Activated CD8-positive, alpha-beta memory T cell treated with anti-CD3 and anti-CD28 coated beads for 48 hours (primary cell): ENCODE measurements at regions not wholly inside any gene's neighbourhood (a gene's known extent, or its start where the extent isn't known, plus 50 kb on each side); places are given as distances from the start of the nearest gene placed in this dataset.
"Not testable (repeated sequence)": the region's sequence is repeated elsewhere in the genome, so short reads cannot be mapped to it uniquely, and the experiment has no call there.

Experiments used
- DNase-seq, 3 experiments: peaks; one replicate each; pipeline ENCODE4 v3.0.0-alpha.2; 2020; ENCODE audit warnings: low read depth in 2 of 3, low spot score in 2 of 3

GRCh38 chr6:91994787-91995186 is 1407.9 kb upstream of the MAP3K7 start:
- no peak for DNase-seq

GRCh38 chr6:91982559-91982958 is 1395.7 kb upstream of the MAP3K7 start:
- DNase-seq = no peak

GRCh38 chr6:91976797-91977196 is 1389.9 kb upstream of the MAP3K7 start:
- no peak for DNase-seq

- no peak for DNase-seq
Observed at GRCh38 chr6:91970700-91971099, 1383.8 kb upstream of the MAP3K7 start.

- no peak for DNase-seq
Observed at GRCh38 chr6:91965872-91966271, 1379.0 kb upstream of the MAP3K7 start.

DNA sequence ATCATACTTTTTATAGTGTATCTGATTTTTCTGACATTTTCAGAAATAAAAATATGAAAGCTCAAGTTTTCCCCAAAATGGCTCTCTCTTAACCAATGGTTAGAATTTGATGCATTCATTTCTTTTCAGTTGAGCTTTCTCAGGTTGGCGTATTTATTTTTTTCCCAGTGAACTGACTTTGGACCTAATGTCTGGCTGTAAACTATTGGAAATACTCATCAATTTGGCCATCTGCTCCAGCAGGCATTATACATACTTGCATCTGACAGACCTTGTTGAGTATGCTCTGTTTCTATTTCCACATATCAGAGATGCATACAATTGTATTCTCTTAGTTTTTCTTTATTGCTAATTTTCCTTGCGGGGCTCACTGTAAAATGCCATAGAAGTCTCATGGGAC is 1374.8 kb upstream of the MAP3K7 start:
- DNase-seq = no peak

DNA sequence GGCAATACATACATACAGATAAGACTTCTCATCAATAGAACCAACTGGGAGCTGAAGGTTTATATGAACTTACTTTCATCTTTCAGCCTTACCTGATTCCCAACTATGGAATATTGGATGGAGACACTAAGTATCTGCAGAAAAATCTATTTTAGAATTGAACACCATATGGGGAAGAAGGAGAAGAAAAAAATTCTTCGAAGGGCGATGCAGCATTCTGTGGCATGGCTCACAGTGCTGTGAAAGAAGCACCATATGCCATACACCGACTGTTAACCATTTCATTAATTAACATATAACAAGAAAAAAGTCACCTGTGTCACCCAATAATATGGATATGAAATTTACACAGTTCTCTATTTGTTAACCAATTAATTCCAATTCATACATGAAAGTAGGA is 1374.4 kb upstream of the MAP3K7 start:
- no peak for DNase-seq

- no peak for DNase-seq
Observed at GRCh38 chr6:91941838-91942237, 1355.0 kb upstream of the MAP3K7 start.

GRCh38 chr6:91940801-91941200 is 1353.9 kb upstream of the MAP3K7 start:
- DNase-seq = no peak

DNA sequence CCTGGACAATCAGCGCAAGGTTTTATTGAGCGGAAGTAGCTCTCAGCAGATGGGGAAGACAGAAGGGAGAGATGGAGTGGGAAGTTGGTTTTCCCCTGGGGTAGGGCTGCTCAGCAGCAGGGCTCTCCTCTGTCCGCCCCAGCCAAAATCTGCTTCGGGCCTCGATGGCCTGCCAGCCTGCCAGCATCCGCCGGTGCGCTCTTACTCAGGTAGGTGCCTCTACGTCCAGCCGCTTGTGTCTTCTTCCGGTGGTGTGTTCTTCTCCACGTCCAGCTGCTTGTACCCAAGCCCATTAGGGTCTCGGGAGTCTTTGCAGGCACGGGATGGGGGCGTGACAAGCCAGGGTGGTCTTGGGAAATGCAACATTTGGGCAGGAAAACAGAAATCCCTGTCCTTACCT is 1340.0 kb upstream of the MAP3K7 start:
- no peak for DNase-seq

GRCh38 chr6:91926361-91926760 is 1339.5 kb upstream of the MAP3K7 start:
- DNase-seq = no peak

DNA sequence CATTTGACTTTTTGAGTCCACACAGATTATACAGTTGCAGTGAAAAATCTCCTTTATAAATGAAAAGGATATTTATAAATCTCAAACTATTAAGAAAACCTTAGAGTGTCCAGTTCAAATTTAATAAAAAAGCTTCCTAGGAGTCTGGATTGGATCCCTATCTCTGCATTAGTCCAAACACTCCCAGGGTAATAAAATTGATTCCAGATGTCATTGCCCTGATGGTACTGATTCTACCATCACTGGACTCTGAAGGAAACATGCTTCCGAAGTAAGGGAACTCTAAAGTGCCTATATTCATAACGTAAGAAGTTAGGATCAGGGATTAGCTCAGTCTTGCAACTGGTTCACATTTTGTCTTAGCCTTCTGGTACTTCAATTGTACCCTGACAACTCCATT is 1325.1 kb upstream of the MAP3K7 start:
- DNase-seq = no peak

DNA sequence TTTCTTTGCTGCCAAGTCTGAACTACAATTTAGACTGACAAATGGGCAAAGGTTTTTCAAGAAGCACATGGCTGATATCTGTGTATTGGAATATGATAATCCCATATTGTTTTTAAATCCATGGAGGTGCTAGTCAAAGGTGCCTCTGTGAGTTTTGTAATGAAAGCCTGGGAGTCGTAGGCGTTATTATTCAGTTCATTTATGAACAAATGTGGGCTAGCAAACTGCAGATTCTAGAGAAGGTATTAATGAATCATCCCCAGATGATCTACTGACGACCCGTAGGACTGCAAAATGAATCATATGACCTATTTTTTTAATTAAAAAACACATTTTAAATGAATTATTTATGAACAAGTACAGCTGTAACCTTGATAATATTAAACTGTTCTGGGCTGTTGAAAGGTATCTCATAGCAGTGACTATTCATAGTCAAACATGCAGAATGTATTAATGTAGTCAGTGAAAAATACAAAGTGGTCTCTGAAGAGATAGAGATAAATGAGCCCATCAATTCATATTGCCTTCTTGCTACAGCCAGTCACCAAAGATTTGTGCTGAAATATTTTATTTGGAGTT is 1317.8 kb upstream of the MAP3K7 start:
- no peak for DNase-seq

- no peak for DNase-seq
Observed at GRCh38 chr6:91895599-91896285, 1308.9 kb upstream of the MAP3K7 start.

GRCh38 chr6:91886183-91886795 is 1299.4 kb upstream of the MAP3K7 start:
- DNase-seq = no peak

DNA sequence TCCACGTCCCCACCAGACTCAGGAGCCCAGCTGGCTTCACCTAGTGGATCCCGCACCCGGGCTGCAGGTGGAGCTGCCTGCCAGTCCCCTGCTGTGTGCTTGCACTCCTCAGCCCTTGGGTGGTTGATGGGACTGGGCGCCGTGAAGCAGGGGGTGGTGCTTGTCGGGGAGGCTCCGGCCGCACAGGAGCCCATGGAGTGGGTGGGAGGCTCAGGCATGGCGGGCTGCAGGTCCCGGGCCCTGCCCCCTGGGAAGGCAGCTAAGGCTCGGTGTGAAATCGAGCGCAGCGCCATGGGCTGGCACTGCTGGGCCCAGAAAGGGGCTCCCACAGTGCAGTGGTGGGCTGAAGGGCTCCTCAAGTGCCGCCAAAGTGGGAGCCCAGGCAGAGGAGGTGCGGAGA is 1294.9 kb upstream of the MAP3K7 start:
- not testable (repeated sequence) for DNase-seq

- no peak for DNase-seq
Observed at GRCh38 chr6:91879386-91879995, 1292.6 kb upstream of the MAP3K7 start.

DNA sequence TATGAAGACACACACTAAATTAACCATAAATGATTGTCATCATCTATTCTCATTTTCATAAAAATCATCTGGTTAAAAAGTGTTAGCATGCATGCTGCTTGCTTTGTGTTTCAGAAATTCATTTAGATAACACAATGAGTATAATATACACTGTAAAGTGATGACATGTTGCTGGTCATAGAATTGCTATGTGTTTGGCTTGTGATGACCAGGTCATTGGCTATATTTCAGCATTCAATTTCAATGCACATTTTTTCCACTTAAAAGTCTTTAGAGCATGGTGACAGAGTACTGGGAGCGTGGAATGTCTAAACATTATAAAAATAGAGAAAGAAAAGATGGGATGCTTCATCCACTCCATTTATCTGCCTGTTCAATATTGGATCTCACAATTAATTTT is 1291.1 kb upstream of the MAP3K7 start:
- DNase-seq = no peak

- no peak for DNase-seq
Observed at GRCh38 chr6:91874971-91875370, 1288.1 kb upstream of the MAP3K7 start.

DNA sequence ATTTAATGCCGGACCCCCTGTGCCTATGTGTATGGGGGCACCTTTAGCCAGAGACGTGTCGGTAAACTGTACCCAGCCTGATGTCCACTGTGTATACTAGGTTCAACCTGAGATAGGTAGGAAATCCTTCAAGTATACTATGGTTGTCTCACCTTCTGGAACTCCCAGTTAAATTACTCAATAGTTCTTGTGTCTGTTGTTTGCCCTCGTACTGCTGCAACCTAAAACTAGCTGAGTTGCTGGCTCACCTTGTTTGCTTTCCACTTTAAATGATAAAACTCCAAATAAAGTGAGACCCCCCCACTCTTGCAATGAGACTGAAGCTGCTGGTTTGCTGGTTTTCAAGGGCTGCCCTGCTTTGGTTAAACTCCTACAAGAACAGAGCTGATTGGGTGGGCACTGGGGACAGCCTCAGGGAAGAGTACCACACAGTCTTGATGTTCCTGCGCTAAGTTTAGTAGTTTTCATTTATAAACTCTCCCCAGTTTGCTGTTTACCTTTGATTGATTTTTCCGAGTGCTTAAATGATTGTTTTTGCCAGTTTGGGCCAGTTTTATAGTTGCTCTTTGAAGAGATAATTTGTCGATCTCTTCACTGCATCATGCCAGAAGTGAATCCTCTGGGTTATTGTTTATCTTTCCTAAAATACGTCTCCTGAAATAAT is 1281.8 kb upstream of the MAP3K7 start:
- no peak for DNase-seq

DNA sequence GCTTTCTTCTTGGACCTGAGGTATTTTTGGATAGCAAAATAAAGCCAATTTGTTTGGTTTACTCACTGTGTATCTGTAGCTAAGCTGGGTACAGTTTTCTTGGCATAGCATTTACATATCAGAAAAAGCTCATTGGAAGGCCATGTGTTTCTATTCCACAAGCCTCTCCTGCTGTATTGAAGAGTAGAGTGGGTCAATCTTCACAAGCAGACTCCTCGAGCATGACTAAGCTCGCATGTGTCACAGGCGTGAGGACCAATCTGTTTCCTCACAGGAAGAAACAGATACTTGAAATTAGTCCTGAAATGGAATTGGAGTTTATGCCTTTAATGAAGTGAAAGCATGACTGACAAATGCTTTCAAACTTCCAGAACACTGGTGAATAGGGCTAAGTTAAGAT is 1279.0 kb upstream of the MAP3K7 start:
- no peak for DNase-seq

- no peak for DNase-seq
Observed at GRCh38 chr6:91864911-91865310, 1278.0 kb upstream of the MAP3K7 start.
